IMR-90 (cell line): ENCODE measurements at regions not wholly inside any gene's neighbourhood (a gene's known extent, or its start where the extent isn't known, plus 50 kb on each side); places are given as distances from the start of the nearest gene placed in this dataset.

Experiments
- ATAC-seq: fragments of 200-7000 bp; cut with Tn5 transposase; 2 replicates; pipeline ENCODE4 v1.9.1; 2020; ENCODE audit warnings: low read depth, mild to moderate bottlenecking, moderate library complexity
- BruUV-seq: library from RNA; stranded (reverse); fragments of 400-500 nt; replicated peaks from 2 replicates; lab custom pipeline; 2021; lab: Mats Ljungman, UMichigan
- CTCF ChIA-PET: fragments of 300-600 bp; formaldehyde crosslinking; extraction: SDS; loops from one replicate; lab custom pipeline; 2021; ENCODE audit warnings: antibody characterized with exemption; lab: Yijun Ruan, JAX
- POLR2A ChIA-PET: fragments of 300-600 bp; sonication (Branson Sonifier 250); formaldehyde crosslinking; loops from one replicate; lab custom pipeline; 2022; ENCODE audit warnings: antibody characterized with exemption; ENCODE audit not compliant: unreplicated experiment; lab: Charles Lee
- DNase-seq: peaks from one replicate; pipeline ENCODE4 v3.0.0; 2013
- H2AFZ ChIP-seq: replicated peaks from 2 replicates; pipeline ENCODE3; 2013; ENCODE audit warnings: low read length, mild to moderate bottlenecking; ENCODE audit not compliant: poor library complexity
- H2AK5ac ChIP-seq: 2 replicates; pipeline ENCODE4 v1.6.1; 2013; ENCODE audit warnings: low read depth, low read length, inconsistent platforms
- H2AK9ac ChIP-seq: replicated peaks from 2 replicates; pipeline ENCODE3; 2013; ENCODE audit warnings: mild to moderate bottlenecking, low read depth, low read length, moderate library complexity; ENCODE audit not compliant: poor library complexity
- H2BK120ac ChIP-seq: 2 replicates; pipeline ENCODE4 v1.6.1; 2013; ENCODE audit warnings: low read depth, low read length, inconsistent platforms
- H2BK15ac ChIP-seq: 3 replicates; pipeline ENCODE4 v1.6.1; 2013; ENCODE audit warnings: low read depth, low read length, inconsistent platforms
- H2BK20ac ChIP-seq: 2 replicates; pipeline ENCODE4 v1.6.1; 2013; ENCODE audit warnings: low read depth, mild to moderate bottlenecking, inconsistent platforms, low read length, moderate library complexity
- H2BK5ac ChIP-seq: 2 replicates; pipeline ENCODE4 v1.6.1; 2013; ENCODE audit warnings: mild to moderate bottlenecking, low read depth, low read length, inconsistent platforms; ENCODE audit not compliant: poor library complexity, severe bottlenecking
- H3K14ac ChIP-seq: replicated peaks from 2 replicates; pipeline ENCODE4 v1.6.1; 2013; ENCODE audit warnings: low read depth, low read length, inconsistent platforms
- H3K18ac ChIP-seq: 2 replicates; pipeline ENCODE4 v1.6.1; 2013; ENCODE audit warnings: low read depth, low read length, control low read depth
- H3K23ac ChIP-seq: 2 replicates; pipeline ENCODE4 v1.6.1; 2013; ENCODE audit warnings: low read depth, low read length, inconsistent platforms
- H3K27ac ChIP-seq: 2 replicates; pipeline ENCODE4 v1.5.1; 2013; ENCODE audit warnings: mild to moderate bottlenecking, control low read depth, low read length; ENCODE audit not compliant: insufficient read depth
- H3K27me3 ChIP-seq: 2 replicates; pipeline ENCODE4 v1.6.1; 2013; ENCODE audit warnings: low read length; ENCODE audit not compliant: control insufficient read depth, insufficient read depth
- H3K36me3 ChIP-seq: 2 replicates; pipeline ENCODE4 v1.6.1; 2013; ENCODE audit warnings: low read length, mixed read lengths; ENCODE audit not compliant: control insufficient read depth, insufficient read depth
- H3K4ac ChIP-seq: 2 replicates; pipeline ENCODE4 v1.6.1; 2013; ENCODE audit warnings: low read depth, low read length, inconsistent platforms
- H3K4me1 ChIP-seq: 2 replicates; pipeline ENCODE4 v1.6.1; 2013; ENCODE audit warnings: low read length, mixed read lengths; ENCODE audit not compliant: control insufficient read depth, insufficient read depth
- H3K4me2 ChIP-seq: 2 replicates; pipeline ENCODE4 v1.6.1; 2013; ENCODE audit warnings: low read depth, mild to moderate bottlenecking, control low read depth, low read length, moderate library complexity
- H3K4me3 ChIP-seq: 2 replicates; pipeline ENCODE4 v1.5.1; 2013; ENCODE audit warnings: low read depth, mild to moderate bottlenecking, control low read depth, low read length, moderate library complexity; ENCODE audit not compliant: insufficient read depth
- H3K56ac ChIP-seq: 2 replicates; pipeline ENCODE4 v1.6.1; 2013; ENCODE audit warnings: low read length, inconsistent platforms; ENCODE audit not compliant: insufficient read depth; ENCODE audit errors: extremely low read depth
- H3K79me1 ChIP-seq, 2 experiments: 2 replicates each; pipeline ENCODE4 v1.6.1; 2013; ENCODE audit warnings: low read length in 2 of 2, inconsistent platforms in 1 of 2, low read depth in 1 of 2
- H3K9ac ChIP-seq: 2 replicates; pipeline ENCODE4 v1.6.1; 2013; ENCODE audit warnings: low read depth, low read length, control low read depth
- H3K9me1 ChIP-seq: 2 replicates; pipeline ENCODE4 v1.6.1; 2013; ENCODE audit warnings: low read length, inconsistent platforms; ENCODE audit not compliant: insufficient read depth
- H3K9me3 ChIP-seq: 2 replicates; pipeline ENCODE4 v1.6.1; 2013; ENCODE audit warnings: low read length; ENCODE audit not compliant: control insufficient read depth, insufficient read depth
- H4K20me1 ChIP-seq: 2 replicates; pipeline ENCODE4 v1.6.1; 2013; ENCODE audit warnings: low read length, inconsistent platforms; ENCODE audit not compliant: insufficient read depth
- H4K5ac ChIP-seq: 2 replicates; pipeline ENCODE4 v1.6.1; 2013; ENCODE audit warnings: mild to moderate bottlenecking, low read depth, low read length, control low read depth
- H4K8ac ChIP-seq, 2 experiments: 2 replicates each; pipeline ENCODE4 v1.6.1; 2013; ENCODE audit warnings: low read depth in 2 of 2, low read length in 2 of 2, control low read depth in 1 of 2, inconsistent platforms in 1 of 2
- H4K91ac ChIP-seq: 2 replicates; pipeline ENCODE4 v1.6.1; 2013; ENCODE audit warnings: low read depth, low read length, inconsistent platforms; ENCODE audit not compliant: insufficient read depth
- CEBPB ChIP-seq: IDR thresholded peaks from 2 replicates; pipeline ENCODE4 v1.6.1; 2012; ENCODE audit warnings: low read depth, low read length, improper control_type of control experiment
- MAZ ChIP-seq: IDR thresholded peaks from 2 replicates; pipeline ENCODE4 v1.6.1; 2012; ENCODE audit warnings: low read depth, mild to moderate bottlenecking, low read length, improper control_type of control experiment, moderate library complexity, borderline replicate concordance
- NFE2L2 ChIP-seq: fragments of 150-350 bp; IDR thresholded peaks from 2 replicates; pipeline ENCODE4 v1.6.1; 2016; ENCODE audit warnings: low read depth, mild to moderate bottlenecking, low read length
- RAD21 ChIP-seq: IDR thresholded peaks from 2 replicates; pipeline ENCODE4 v1.6.1; 2012; ENCODE audit warnings: low read length, improper control_type of control experiment
- WGBS, 2 experiments: methylation state at CpG; one replicate each; pipeline versions ENCODE4 v1.1.5 to v1.1.7; 2013; ENCODE audit warnings: missing lambda C conversion rate in 2 of 2; ENCODE audit not compliant: insufficient read length in 1 of 2; ENCODE audit errors: extremely low coverage in 2 of 2; 5-methylcytosine and 5-hydroxymethylcytosine counted together
- dilution Hi-C: fragments of 300-500 bp; cut with HindIII; formaldehyde crosslinking; loops from one replicate; pipeline ENCODE4 v1.14.3; 2018; ENCODE audit warnings: low sequenced_read_pairs; ENCODE audit not compliant: unreplicated experiment
- in situ Hi-C: fragments of 300-500 bp; cut with MboI; formaldehyde crosslinking; loops from 3 replicates; pipeline ENCODE4 v1.14.3; 2019; ENCODE audit warnings: low sequenced_read_pairs, inconsistent platforms, mixed read lengths
- intact Hi-C: fragments of 100-400 bp; cut with micrococcal nuclease; formaldehyde crosslinking; loops from 2 replicates; pipeline ENCODE4 v1.10.0; 2022

- WGBS, 2 experiments: no CpG with 5 or more reads among the region's 1 CpG
- Histone ChIP-seq H3K36me3 (no peaks in the 10 kb centered on the region), H2BK5ac (peak overlapping the region; percentile 92), H4K8ac (peak overlapping the region in 1 of 2 experiments; percentile 26; a peak in 1 of 4 replicates), H2AFZ (no peak overlapping the region), H3K9me1 (peaks cover 3% of the 10 kb centered on the region; the same call in 1 of the 2 replicates), H2BK120ac (peak overlapping the region; percentile 29; the same call in 1 of the 2 replicates), H2BK15ac (no peak overlapping the region), H3K56ac (no peak overlapping the region), H3K27me3 (no peaks in the 10 kb centered on the region), H3K79me1 (no peaks in the 10 kb centered on the region), H3K23ac (no peak overlapping the region), H2AK9ac (no peak overlapping the region), H4K91ac (no peak overlapping the region), H2AK5ac (no peak overlapping the region), H3K4ac (no peak overlapping the region), H2BK20ac (no peak overlapping the region; the same call in 1 of the 2 replicates), H3K18ac (no peak overlapping the region), H3K4me3 (no peak overlapping the region), H3K27ac (0 out of 2 replicates have a peak overlapping the region, but pooled peaks have one; percentile 74), H3K9me3 (no peaks in the 10 kb centered on the region), H3K9ac (no peak overlapping the region), H3K4me2 (0 out of 2 replicates have a peak overlapping the region, but pooled peaks have one; percentile 50), H3K4me1 (peaks cover 4% of the 10 kb centered on the region), H4K5ac (no peak overlapping the region; the same call in 1 of the 2 replicates), H3K14ac (no peak overlapping the region), H4K20me1 (no peaks in the 10 kb centered on the region)
- intact Hi-C loops (no loop called here), dilution Hi-C loops (no loop called here), in situ Hi-C loops (no loop called here)
- peak; percentile 61 for ATAC-seq
- DNase-seq: peak; percentile 28
- TF ChIP-seq MAZ (no peak), RAD21 (no peak), NFE2L2 (no peak), CEBPB (peak; percentile 52; the same call in 1 of the 2 replicates)
- ChIA-PET POLR2A (no interaction called here), CTCF (interaction anchor here (0.6 kb wide), 1 partner anchor 1485 kb away, joined by 3 read pairs; no protein-coding TSS in a partner anchor)
- no TSS peak for BruUV-seq
These were observed 1611.9 kb upstream of the ZEB2 start for GRCh38 chr2:146131785-146132184.
